Osteoblast (primary cell): ENCODE measurements at regions not wholly inside any gene's neighbourhood (a gene's known extent, or its start where the extent isn't known, plus 50 kb on each side); places are given as distances from the start of the nearest gene placed in this dataset.

Source experiments
- DNase-seq: peaks from one replicate; pipeline ENCODE4 v3.0.0; 2011; ENCODE audit warnings: low spot score, mixed read lengths; ENCODE audit not compliant: insufficient read length; ENCODE audit errors: missing footprints
- H2AFZ ChIP-seq: 2 replicates; pipeline ENCODE4 v1.6.0; 2011; ENCODE audit warnings: mild to moderate bottlenecking, low read length
- H3K27ac ChIP-seq: 2 replicates; pipeline ENCODE4 v1.5.1; 2011; ENCODE audit warnings: mild to moderate bottlenecking, low read depth, low read length, moderate library complexity
- H3K27me3 ChIP-seq: 2 replicates; pipeline ENCODE4 v1.6.0; 2012; ENCODE audit warnings: mild to moderate bottlenecking, control low read depth, inconsistent platforms, low read length, moderate library complexity; ENCODE audit not compliant: insufficient read depth
- H3K36me3 ChIP-seq: 2 replicates; pipeline ENCODE4 v1.5.1; 2011; ENCODE audit warnings: mild to moderate bottlenecking, low read length, control low read depth, moderate library complexity; ENCODE audit not compliant: insufficient read depth
- H3K4me1 ChIP-seq: 2 replicates; pipeline ENCODE4 v1.5.1; 2011; ENCODE audit warnings: mild to moderate bottlenecking, low read length, control low read depth, moderate library complexity; ENCODE audit not compliant: insufficient read depth
- H3K4me2 ChIP-seq: 2 replicates; pipeline ENCODE4 v1.6.0; 2011; ENCODE audit warnings: mild to moderate bottlenecking, low read length; ENCODE audit not compliant: insufficient read depth
- H3K4me3 ChIP-seq: fragments of 200-600 bp; sonication (generic); 3 replicates; pipeline ENCODE4 v1.5.1; 2012; ENCODE audit warnings: mild to moderate bottlenecking, low read length, inconsistent platforms; ENCODE audit not compliant: insufficient read depth
- H3K79me2 ChIP-seq: 2 replicates; pipeline ENCODE4 v1.6.0; 2012; ENCODE audit warnings: mild to moderate bottlenecking, low read length, control low read depth, inconsistent platforms; ENCODE audit not compliant: insufficient read depth
- H3K9me3 ChIP-seq: 2 replicates; pipeline ENCODE4 v1.5.1; 2011; ENCODE audit warnings: low read depth, low read length, control low read depth
- H4K20me1 ChIP-seq: 2 replicates; pipeline ENCODE4 v1.6.0; 2012; ENCODE audit warnings: mild to moderate bottlenecking, low read length, control low read depth; ENCODE audit not compliant: insufficient read depth
- TF ChIP-seq, protein P1 (sequence below): IDR thresholded peaks from 2 replicates; pipeline ENCODE4 v1.5.1; 2011; ENCODE audit warnings: mild to moderate bottlenecking, low read depth, low read length, moderate library complexity; ENCODE audit errors: extremely low read depth

DNA sequence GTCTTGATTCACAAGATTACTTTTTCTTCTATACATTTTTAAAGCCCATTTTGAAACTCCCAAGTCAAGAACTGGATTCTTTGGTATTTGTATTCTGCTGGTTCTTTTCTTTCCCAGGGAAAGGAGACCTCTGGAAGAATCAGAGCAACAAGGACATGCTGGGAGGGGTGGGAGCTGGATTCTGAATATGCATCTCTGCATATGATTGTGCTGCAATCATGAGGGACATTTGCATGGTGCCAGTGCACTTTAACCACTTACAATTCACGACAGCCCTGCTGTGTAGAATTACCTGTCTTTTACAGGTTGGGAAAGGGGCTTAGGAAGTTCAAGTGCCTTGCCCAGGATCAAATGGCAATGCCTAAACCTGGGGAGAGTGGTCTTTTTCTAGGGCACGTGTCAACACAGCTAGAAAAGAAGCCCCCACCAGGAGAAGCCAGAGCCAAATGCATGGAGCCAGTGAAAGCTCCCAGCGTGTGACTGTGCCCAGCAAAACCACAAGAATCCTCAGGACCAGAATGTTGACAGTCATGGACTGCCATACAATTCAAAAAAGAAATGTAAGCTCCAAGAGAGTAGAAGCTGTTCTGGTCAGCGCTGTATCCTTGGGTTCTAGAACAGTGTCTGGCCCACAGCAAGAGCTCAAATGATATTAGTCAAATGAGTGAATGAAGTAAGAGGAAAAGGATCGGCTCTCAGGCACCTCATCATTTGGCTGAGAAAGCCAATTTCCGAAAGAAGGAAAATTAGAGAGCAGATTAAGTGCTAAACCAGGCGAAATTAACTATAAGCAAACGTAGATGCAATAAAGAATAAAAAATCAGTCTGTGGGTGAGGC lies 84.5 kb upstream of the MEF2A start:
- no peak overlapping the region for H3K4me2 ChIP-seq
- no peak overlapping the region for H3K4me3 ChIP-seq
- no peaks in the 10 kb centered on the region for H4K20me1 ChIP-seq
- no peaks in the 10 kb centered on the region for H3K79me2 ChIP-seq
- TF ChIP-seq, protein P1, sequence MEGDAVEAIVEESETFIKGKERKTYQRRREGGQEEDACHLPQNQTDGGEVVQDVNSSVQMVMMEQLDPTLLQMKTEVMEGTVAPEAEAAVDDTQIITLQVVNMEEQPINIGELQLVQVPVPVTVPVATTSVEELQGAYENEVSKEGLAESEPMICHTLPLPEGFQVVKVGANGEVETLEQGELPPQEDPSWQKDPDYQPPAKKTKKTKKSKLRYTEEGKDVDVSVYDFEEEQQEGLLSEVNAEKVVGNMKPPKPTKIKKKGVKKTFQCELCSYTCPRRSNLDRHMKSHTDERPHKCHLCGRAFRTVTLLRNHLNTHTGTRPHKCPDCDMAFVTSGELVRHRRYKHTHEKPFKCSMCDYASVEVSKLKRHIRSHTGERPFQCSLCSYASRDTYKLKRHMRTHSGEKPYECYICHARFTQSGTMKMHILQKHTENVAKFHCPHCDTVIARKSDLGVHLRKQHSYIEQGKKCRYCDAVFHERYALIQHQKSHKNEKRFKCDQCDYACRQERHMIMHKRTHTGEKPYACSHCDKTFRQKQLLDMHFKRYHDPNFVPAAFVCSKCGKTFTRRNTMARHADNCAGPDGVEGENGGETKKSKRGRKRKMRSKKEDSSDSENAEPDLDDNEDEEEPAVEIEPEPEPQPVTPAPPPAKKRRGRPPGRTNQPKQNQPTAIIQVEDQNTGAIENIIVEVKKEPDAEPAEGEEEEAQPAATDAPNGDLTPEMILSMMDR: no peak
- H3K36me3 ChIP-seq: no peaks in the 10 kb centered on the region
- peaks cover 15% of the 10 kb centered on the region for H3K4me1 ChIP-seq
- H2AFZ ChIP-seq: no peak overlapping the region
- DNase-seq: peak; percentile 47
- H3K27ac ChIP-seq: no peak overlapping the region
- H3K27me3 ChIP-seq: no peaks in the 10 kb centered on the region
- no peaks in the 10 kb centered on the region for H3K9me3 ChIP-seq

DNA sequence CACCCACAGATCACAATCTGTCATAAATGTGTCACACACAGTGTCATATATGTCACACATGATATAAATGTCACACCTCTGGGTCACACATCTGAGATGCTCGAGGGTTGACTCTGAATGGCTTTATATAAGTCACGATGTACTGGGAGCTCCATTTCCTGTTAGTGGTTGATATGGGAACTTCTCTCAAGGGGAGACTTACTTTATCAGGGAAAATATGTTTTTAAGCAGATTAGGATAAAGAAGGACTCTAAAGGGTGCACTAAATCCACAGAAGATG lies 83.9 kb upstream of the MEF2A start:
- TF ChIP-seq, protein P1: no peak
- Histone ChIP-seq H2AFZ (no peak overlapping the region), H3K79me2 (no peaks in the 10 kb centered on the region), H3K27ac (no peak overlapping the region), H3K9me3 (no peaks in the 10 kb centered on the region), H3K4me3 (no peak overlapping the region), H3K27me3 (no peaks in the 10 kb centered on the region), H4K20me1 (no peaks in the 10 kb centered on the region), H3K4me1 (peaks cover 15% of the 10 kb centered on the region), H3K4me2 (no peak overlapping the region), H3K36me3 (no peaks in the 10 kb centered on the region)
- no peak for DNase-seq

DNA sequence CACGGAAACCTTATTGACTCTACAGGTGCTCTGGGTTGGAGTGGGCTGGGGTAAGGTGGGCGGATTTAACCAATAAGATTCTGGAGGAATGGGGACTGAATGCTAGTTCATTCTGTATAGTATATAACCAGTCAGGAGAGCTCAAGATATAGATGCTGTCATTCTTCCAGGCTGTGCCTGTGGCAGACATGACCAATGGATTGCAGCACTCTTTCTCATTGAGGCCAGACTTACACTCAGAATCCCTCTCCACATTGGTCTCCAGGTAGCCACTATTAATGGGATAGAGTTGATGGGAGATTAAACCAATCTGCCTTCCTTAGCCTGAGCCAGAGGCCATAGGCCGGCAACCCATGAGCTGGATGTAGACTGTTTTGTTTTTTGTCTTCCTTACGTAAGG lies 82.8 kb upstream of the MEF2A start:
- TF ChIP-seq, protein P1: no peak
- Histone ChIP-seq H3K36me3 (no peaks in the 10 kb centered on the region), H3K9me3 (no peaks in the 10 kb centered on the region), H4K20me1 (no peaks in the 10 kb centered on the region), H3K79me2 (no peaks in the 10 kb centered on the region), H3K4me3 (no peak overlapping the region), H3K4me2 (no peak overlapping the region), H3K27ac (no peak overlapping the region), H2AFZ (no peak overlapping the region), H3K4me1 (peaks cover 12% of the 10 kb centered on the region), H3K27me3 (no peaks in the 10 kb centered on the region)
- no peak for DNase-seq

DNA sequence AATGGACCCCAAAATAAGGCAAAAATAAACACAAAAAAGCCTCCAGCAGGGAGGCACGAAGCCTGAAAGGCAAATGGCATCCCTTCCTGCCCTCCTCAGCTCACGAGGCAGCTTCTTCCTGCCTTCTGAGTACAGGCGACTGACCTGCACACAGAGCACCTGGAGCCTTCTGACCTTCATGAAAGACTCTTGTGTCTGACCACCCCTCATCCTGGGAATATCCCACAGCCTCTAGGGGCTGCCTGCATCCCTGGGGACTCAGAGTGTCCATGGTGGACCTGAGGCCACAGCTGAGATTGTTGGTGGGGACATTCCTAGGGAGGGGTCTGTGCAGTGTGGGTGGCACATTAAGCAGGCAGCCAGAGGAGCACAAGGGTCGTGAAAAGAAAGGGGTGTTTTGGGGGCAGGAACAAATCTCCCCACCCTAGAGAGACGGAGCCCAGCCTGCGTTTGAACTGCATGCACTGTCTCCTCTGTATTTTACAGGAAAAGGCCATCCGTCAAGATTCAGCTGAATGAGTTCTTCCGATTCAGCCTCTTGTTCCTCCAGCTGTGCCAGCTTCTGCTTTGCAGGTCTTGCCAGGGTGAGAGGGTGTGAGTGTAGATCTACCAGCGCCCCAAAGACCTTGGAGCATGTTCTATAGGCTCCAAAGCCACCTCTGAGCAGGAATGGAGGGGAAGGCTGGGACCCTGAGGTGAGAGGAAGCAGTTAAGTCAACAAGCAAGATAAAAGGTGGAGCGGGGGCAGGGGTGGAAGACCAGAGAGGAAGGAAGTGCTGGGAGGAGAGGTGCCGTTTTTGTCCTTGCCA lies 80.4 kb upstream of the MEF2A start:
- Histone ChIP-seq H3K36me3 (no peaks in the 10 kb centered on the region), H2AFZ (no peak overlapping the region), H3K9me3 (no peaks in the 10 kb centered on the region), H3K4me2 (no peak overlapping the region), H3K79me2 (no peaks in the 10 kb centered on the region), H4K20me1 (no peaks in the 10 kb centered on the region), H3K27me3 (peaks cover 7% of the 10 kb centered on the region), H3K27ac (peak overlapping the region; percentile 15), H3K4me1 (peaks cover 12% of the 10 kb centered on the region), H3K4me3 (no peak overlapping the region)
- DNase-seq: no peak
- TF ChIP-seq, protein P1: no peak
